GM20000 (cell line): ENCODE measurements at regions not wholly inside any gene's neighbourhood (a gene's known extent, or its start where the extent isn't known, plus 50 kb on each side); places are given as distances from the start of the nearest gene placed in this dataset.

Experiments used
- DNase-seq: peaks from one replicate; pipeline ENCODE4 v3.0.0; 2012; ENCODE audit warnings: low spot score
- CTCF ChIP-seq: IDR thresholded peaks from 2 replicates; pipeline ENCODE4 v1.5.1; 2012; ENCODE audit warnings: mild to moderate bottlenecking, control low read depth; ENCODE audit errors: extremely low read depth, missing control alignments

- no peak for TF ChIP-seq CTCF
- DNase-seq: no peak
Measured at GRCh38 chr11:119790476-119790875, 61.5 kb upstream of the NECTIN1 start.

DNA sequence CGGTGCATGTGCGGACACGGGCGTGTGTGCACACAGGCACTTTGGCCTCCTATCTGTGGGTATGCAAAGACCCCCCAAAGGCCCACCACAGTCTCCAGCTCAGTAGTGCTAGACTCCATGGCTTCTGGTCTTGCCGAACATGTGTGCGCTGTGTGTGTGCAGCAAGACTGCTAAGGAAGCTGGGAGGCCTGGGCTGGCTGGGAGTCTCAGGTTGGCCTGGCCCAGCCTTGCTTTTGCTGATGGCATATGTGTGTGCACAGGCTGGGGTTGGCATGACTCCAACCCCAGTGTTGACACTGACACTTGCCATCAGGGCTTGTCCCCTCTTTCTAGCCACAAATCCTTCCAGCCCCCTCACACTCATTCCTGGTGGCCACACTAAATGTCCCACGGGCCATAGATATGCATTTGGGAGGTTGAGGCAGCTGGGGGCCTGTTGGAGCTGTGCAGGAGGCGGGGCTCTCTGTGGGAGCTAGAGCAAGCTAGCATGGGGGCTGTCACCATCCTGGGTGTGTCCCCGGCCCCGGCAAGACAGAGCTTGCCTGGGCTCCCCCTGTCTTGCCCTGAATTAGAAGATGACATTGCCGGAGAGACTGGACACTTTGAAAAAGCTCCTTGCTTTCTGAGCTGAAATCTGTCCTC is 60.9 kb upstream of the NECTIN1 start:
- DNase-seq: no peak
- no peak for TF ChIP-seq CTCF

GRCh38 chr11:119788911-119789560 is 60.0 kb upstream of the NECTIN1 start:
- DNase-seq: no peak
- TF ChIP-seq CTCF: no peak

GRCh38 chr11:119788096-119788883 is 59.3 kb upstream of the NECTIN1 start:
- no peak for TF ChIP-seq CTCF
- DNase-seq: no peak

DNA sequence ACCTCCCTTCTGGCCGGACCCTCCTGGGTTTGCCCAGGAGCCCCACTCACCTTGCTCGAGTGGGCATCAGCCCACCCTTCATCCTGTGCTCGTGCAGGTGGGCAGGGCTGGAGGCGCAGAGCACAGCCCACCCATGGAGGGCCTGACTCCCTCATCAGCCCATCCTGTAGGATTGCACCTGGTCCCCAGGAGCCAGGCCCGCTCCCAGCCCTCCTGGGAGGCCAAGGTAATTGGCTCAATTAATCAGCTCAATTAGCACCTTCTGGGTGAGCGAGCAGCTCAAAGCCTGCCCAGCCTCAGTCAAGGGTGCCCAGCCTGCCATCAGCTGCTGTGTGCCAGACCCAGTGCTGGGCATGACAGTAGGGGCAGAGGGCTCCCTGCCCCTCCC is 58.1 kb upstream of the NECTIN1 start:
- no peak for DNase-seq
- TF ChIP-seq CTCF: no peak

- no peak for DNase-seq
- TF ChIP-seq CTCF: no peak
Measured at GRCh38 chr11:119786431-119787073, 57.6 kb upstream of the NECTIN1 start.

- TF ChIP-seq CTCF: no peak
- DNase-seq: no peak
Measured at GRCh38 chr11:119785131-119785530, 56.1 kb upstream of the NECTIN1 start.
